GM18858 (cell line): ENCODE measurements at regions not wholly inside any gene's neighbourhood (a gene's known extent, or its start where the extent isn't known, plus 50 kb on each side); places are given as distances from the start of the nearest gene placed in this dataset.
A peak's percentile ranks its signal among the peaks of the same experiment; 100 is the strongest.
"Not testable (repeated sequence)": the region's sequence is repeated elsewhere in the genome, so short reads cannot be mapped to it uniquely, and the experiment has no call there.

Source experiments
- ATAC-seq: cut with Tn5 transposase; IDR thresholded peaks from one replicate; pipeline ENCODE4 v1.9.1; 2021; ENCODE audit not compliant: unreplicated experiment

DNA sequence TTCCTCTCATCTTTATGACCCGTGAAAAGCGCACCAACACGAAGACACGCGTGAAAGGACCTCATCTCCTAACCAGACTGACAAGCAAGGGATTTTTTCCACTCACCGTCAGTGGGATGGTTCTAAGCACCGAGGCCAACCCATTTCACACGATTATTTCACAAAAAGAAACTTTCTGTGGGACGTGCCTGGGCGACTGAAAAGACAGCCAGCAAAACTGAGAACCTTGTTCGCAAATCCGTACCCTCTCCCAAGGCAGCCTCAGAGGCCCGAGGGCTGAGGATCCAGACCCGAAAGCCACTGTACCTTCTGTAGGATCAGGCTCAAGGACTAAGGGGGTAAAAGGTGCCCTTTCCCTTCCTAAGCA, 84.9 kb upstream of the METTL9 start:
- ATAC-seq = not testable (repeated sequence)

DNA sequence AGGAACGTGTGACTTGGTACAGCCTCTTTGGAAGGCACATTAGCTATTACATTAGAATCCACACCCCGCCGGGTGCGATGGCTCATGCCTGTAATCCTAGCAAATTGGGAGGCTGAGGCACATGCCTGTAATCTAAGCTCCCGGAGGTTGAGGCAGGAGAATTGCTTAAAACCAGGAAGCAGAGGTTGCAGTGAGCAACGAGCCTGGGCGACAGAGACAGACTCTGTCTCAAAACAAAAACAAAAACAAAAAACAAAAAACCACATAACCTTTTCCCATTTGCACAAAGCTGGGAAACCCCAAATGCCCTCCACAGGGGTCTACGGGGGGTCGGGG, 82.7 kb upstream of the METTL9 start:
- not testable (repeated sequence) for ATAC-seq

GRCh38 chr16:21517263-21517662, 82.1 kb upstream of the METTL9 start:
- peak; percentile 22 for ATAC-seq

DNA sequence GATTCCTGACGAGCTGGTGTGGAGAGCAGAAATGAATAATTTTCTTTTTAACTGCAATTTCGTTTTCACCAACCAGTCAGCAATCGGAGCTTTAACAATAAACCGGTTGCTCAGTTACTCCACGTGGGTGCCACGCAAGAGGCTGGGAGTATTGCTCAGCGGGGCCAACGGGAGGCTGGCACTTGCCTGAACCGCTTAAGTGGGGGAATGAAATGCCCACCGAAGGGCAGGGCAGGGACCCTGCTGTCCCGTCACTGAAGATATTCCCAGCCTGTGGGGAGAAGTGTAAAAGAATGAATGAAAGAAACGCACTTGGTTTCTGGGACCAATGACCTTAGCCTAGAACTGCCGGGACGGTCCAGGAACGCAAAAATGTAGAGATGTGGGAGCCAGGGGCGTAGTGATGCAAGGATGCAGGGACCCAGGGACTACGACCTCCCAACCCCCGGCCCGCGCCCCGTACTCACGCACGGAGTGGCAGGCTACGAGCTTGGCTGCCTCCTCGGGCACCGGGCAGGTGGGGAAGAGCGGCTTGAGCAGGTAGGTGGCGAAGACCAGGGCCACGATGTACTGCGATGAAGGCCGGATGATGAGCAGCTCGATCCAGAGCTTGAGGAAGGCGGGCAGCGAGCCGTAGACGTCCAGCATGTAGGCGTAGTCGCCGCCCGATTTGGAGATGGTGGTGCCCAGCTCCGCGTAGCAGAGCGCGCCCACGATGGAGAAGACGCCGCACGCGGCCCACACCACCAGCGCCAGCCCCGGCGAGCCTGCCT, 79.8 kb upstream of the METTL9 start:
- not testable (repeated sequence) for ATAC-seq

DNA sequence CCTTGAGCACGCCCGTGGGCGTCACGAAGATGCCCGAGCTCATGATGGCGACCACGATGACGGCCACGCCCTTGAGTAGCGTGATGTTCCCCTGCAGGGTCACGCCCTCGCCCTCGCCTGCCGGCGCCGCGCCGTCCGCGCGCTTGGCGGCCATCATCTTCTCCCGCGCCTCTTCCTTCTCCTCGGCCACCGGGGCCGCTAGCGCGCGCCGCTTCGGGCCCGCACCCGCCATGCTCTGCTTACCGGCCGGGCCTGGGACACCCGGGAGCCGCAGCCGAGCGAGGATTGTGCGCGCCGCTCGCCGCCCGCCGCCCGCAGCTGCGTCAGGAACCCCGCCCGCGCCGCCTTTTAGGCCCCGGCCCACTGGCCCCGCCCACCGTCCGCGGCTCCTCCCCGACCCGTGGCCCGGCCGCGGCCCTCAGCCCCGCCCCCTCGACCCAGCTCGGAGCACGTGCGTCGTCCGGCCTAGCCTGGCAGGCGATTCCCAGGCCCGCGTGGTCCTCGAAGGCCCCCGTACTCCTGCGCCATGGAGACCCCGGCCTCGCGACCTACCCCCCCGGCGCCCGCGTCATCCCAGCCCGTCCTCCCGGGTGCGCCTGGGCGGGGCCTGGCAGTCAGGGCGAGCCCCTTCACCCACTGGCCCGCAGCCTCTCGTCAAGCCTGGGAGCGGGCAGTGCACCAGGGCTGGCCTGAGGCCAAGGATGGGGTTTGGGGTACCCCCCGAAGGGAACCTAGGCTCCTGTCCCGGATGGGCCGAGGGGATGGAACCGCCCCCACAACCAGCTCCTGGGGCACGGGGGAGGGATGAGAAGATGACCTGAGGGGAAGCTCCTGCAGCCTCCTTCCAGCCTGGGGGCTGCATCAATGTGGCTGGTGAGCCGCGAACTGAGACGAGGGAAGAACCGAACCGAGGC, 79.0 kb upstream of the METTL9 start:
- peak; percentile 60 for ATAC-seq

GRCh38 chr16:21521048-21521389, 78.4 kb upstream of the METTL9 start:
- not testable (repeated sequence) for ATAC-seq

DNA sequence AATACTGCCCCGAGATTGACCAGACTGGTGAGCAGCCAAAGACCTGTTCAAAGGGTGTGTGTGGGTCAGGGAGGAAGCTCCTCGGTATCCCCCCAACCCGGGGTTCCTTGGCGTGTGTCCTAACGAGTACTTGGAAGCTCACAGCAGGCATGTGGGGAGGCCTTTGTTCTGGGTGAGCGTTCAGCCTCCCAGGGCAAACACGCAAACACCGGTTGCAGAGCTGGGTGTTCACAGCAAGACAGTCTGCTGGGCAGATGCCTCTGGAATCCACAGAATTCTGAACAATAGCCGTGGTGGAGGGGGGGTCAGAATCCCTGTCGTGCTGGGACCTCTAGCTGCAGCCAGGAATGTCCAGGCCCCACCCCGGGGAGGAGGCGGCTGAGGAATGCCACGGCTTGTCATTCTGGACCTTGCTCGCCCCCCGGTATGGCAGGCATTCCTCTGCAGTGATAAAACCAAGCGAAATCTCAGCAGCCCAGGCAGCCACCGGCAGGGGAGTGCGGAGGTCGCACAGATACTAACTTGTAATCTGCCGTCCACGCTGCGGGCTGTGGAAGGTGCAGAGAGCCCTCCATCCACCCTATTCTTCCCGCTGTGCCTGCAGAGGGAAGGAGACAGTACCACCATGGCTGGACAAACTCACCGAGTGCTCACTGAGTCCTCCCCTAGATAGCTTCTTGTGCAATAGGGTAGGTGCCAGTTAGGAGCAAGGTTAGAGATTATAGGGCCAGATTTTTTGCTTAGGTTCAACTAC, 77.8 kb upstream of the METTL9 start:
- not testable (repeated sequence) for ATAC-seq

DNA sequence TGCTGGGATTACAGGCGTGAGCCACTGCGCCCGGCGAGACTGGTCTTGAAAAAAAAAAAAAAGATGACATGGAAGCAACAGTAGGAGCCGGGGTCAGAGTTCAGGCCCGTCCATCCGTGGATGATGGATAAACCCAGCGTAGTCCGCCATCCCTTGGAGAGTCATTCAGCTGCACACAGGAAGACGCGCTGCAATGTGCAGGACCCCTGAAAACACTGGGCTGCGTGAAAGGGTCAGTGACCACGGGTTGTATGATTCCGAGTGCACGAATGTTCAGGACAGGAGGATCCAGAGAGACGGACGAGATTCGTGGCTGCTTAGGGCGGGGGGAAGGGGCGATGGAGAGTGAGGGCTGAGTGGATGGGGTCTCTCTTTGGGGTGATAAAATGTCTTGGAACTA, 76.5 kb upstream of the METTL9 start:
- ATAC-seq = not testable (repeated sequence)

- no peak for ATAC-seq
Observed at GRCh38 chr16:21523411-21524067, 75.8 kb upstream of the METTL9 start.

- ATAC-seq = no peak
Observed at GRCh38 chr16:21524068-21524751, 75.2 kb upstream of the METTL9 start.

DNA sequence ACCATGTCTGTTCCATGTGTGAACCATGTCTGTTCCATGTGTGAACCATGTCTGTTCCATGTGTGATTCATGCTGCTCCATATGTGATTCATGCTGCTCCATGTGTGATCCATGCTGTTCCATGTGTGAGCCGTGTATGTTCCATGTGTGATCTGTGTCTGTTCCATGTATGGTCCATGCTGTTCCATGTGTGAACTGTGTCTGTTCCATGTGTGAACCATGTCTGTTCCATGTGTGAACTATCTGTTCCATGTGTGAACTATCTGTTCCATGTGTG, 74.7 kb upstream of the METTL9 start:
- ATAC-seq = not testable (repeated sequence)

GRCh38 chr16:21525029-21525895, 74.1 kb upstream of the METTL9 start:
- not testable (repeated sequence) for ATAC-seq

DNA sequence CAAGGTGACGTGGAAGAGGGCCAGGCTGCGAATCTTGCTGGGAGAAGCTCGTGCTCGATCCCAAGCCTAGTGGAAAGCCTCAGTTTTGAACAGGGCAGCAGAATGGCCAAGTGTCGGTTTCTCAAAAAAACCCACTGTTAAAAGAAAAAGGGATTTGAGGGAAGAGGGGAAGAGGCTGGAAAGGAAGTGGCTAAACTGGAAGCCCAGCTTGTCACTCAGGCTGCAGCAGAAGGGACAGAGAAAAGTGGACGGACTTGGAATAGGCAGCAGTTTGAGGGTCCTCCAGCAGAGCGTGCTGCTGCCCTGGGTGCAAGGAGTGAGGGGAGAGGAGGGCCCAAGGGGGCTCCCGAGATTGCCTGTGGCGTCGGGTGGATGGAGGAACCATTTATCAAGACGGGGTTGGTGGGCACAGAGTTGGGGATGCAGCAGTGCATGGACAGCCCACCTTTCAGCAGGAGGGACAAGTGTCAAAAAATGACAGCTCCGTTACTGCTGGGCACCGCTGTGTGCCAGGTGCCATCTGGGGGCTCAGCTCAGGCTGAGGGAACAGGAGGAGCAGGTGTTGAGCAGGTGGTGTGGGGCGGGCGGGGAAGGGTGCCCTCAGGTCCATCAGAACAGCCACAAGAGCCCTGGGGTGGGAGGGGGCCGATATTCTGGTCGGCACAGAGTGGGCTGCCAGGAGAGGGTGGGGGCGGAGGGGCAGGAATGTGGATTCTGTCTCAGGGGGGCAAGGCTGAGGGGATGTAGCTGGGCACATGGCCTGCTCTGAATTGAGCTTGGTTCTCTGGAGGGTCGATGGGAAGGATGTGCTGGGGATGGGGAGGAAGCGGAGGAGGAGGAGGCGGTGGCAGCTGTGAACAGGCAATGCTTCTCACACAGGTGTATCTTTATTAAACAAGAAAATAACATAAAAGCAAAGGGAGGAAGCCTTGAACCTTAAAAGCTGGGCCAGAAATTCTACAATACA, 73.1 kb upstream of the METTL9 start:
- not testable (repeated sequence) for ATAC-seq

GRCh38 chr16:21526923-21527807, 72.2 kb upstream of the METTL9 start:
- no peak for ATAC-seq

GRCh38 chr16:21529060-21529658, 70.2 kb upstream of the METTL9 start:
- ATAC-seq = not testable (repeated sequence)

DNA sequence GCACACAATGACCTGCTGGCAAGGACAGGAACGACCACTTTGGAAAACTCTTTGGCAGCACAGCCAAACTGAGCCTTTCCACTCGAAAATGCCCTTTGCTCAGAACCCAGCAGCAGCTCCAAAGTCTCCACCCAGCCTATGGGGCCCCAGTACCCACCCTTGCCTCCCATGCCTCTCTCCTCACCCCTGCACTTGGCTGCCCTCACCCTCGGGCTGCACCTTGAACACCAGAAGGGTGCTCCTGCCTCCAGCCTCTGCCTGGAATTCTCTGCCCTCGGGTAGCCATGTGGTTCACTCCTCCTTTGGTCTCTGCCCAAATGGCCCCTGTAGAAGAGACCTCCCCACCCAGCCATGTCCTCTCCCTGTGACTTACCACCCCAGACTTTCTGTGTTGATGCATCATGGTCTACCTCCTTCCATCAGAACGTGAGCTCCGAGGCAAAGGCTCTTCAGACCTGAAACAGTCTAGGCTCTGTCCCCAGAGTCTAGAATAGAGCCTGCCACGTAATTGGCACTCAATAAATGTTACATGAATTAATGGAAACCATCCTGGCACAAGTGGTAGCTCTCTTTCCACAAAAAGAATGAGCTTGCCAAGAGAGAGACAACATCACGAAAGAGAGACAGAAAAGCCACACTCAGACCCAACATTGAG, 68.5 kb upstream of the METTL9 start:
- ATAC-seq = not testable (repeated sequence)

- ATAC-seq = not testable (repeated sequence)
Observed at GRCh38 chr16:21532996-21533395, 66.4 kb upstream of the METTL9 start.
